ENCODE measurements at regions not wholly inside any gene's neighbourhood (a gene's known extent, or its start where the extent isn't known, plus 50 kb on each side); places are given as distances from the start of the nearest gene placed in this dataset.

GRCh38 chr2:22282220-22282619, 1102.8 kb upstream of the KLHL29 start:
- Histone ChIP-seq H4K20me1 (ENCODE audit: control insufficient read depth, extremely low read depth, insufficient read depth, low read length) (no peaks in the 10 kb centered on the region), H3K27ac (ENCODE audit: insufficient read depth, low read length) (no peak overlapping the region), H3K4me3 (replicated peaks in 1 of 4; ENCODE audit: control extremely low read depth in 1 of 4, insufficient read depth in 1 of 4, low read depth in 3 of 4, low read length in 4 of 4) (no peak overlapping the region), H3K4me1 (ENCODE audit: control insufficient read depth, extremely low read depth, insufficient read depth, low read length) (peaks cover 2% of the 10 kb centered on the region), H3K4me2 (ENCODE audit: extremely low read depth, insufficient read depth, low read length) (no peak overlapping the region), H2AFZ (ENCODE audit: low read length) (no peak overlapping the region), H3K9me3 (ENCODE audit: control insufficient read depth, insufficient read depth, low read depth, low read length) (no peaks in the 10 kb centered on the region), H3K9ac (ENCODE audit: insufficient read depth, low read length) (no peak overlapping the region), H3K36me3 (ENCODE audit: control insufficient read depth, insufficient read depth, low read length) (no peaks in the 10 kb centered on the region), H3K79me2 (ENCODE audit: control insufficient read depth, insufficient read depth, low read length) (no peaks in the 10 kb centered on the region), H3K27me3 (ENCODE audit: control insufficient read depth, insufficient read depth, low read length) (no peaks in the 10 kb centered on the region)
- peak in 1 of 2 donors; percentile 28 for DNase-seq (ENCODE audit: low read depth in 2 of 2)
- TF ChIP-seq, protein P1, sequence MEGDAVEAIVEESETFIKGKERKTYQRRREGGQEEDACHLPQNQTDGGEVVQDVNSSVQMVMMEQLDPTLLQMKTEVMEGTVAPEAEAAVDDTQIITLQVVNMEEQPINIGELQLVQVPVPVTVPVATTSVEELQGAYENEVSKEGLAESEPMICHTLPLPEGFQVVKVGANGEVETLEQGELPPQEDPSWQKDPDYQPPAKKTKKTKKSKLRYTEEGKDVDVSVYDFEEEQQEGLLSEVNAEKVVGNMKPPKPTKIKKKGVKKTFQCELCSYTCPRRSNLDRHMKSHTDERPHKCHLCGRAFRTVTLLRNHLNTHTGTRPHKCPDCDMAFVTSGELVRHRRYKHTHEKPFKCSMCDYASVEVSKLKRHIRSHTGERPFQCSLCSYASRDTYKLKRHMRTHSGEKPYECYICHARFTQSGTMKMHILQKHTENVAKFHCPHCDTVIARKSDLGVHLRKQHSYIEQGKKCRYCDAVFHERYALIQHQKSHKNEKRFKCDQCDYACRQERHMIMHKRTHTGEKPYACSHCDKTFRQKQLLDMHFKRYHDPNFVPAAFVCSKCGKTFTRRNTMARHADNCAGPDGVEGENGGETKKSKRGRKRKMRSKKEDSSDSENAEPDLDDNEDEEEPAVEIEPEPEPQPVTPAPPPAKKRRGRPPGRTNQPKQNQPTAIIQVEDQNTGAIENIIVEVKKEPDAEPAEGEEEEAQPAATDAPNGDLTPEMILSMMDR (conservative IDR thresholded peaks at IDR 0.05 in 1 of 2, IDR thresholded peaks at IDR 0.05 in 1 of 2; ENCODE audit: low read depth in 1 of 2, low read length in 2 of 2): no peak
- TF ChIP-seq EZH2 (IDR thresholded peaks at IDR 0.05; ENCODE audit: low read length, missing control alignments): no peak

- peaks cover 2% of the 10 kb centered on the region for H3K4me1 ChIP-seq (ENCODE audit: control insufficient read depth, extremely low read depth, insufficient read depth, low read length)
- TF ChIP-seq EZH2 (IDR thresholded peaks at IDR 0.05; ENCODE audit: low read length, missing control alignments): no peak
- TF ChIP-seq, protein P1 (conservative IDR thresholded peaks at IDR 0.05 in 1 of 2, IDR thresholded peaks at IDR 0.05 in 1 of 2; ENCODE audit: low read depth in 1 of 2, low read length in 2 of 2): no peak
- H3K9ac ChIP-seq (ENCODE audit: insufficient read depth, low read length): no peak overlapping the region
- H4K20me1 ChIP-seq (ENCODE audit: control insufficient read depth, extremely low read depth, insufficient read depth, low read length): no peaks in the 10 kb centered on the region
- H3K27ac ChIP-seq (ENCODE audit: insufficient read depth, low read length): no peak overlapping the region
- H3K27me3 ChIP-seq (ENCODE audit: control insufficient read depth, insufficient read depth, low read length): no peaks in the 10 kb centered on the region
- no peak overlapping the region for H2AFZ ChIP-seq (ENCODE audit: low read length)
- H3K9me3 ChIP-seq (ENCODE audit: control insufficient read depth, insufficient read depth, low read depth, low read length): no peaks in the 10 kb centered on the region
- H3K79me2 ChIP-seq (ENCODE audit: control insufficient read depth, insufficient read depth, low read length): no peaks in the 10 kb centered on the region
- H3K4me2 ChIP-seq (ENCODE audit: extremely low read depth, insufficient read depth, low read length): no peak overlapping the region
- no peak for DNase-seq (ENCODE audit: low read depth in 2 of 2)
- H3K4me3 ChIP-seq (replicated peaks in 1 of 4; ENCODE audit: control extremely low read depth in 1 of 4, insufficient read depth in 1 of 4, low read depth in 3 of 4, low read length in 4 of 4): no peak overlapping the region
- H3K36me3 ChIP-seq (ENCODE audit: control insufficient read depth, insufficient read depth, low read length): no peaks in the 10 kb centered on the region
These were observed 1102.1 kb upstream of the KLHL29 start for GRCh38 chr2:22282916-22283315.

DNA sequence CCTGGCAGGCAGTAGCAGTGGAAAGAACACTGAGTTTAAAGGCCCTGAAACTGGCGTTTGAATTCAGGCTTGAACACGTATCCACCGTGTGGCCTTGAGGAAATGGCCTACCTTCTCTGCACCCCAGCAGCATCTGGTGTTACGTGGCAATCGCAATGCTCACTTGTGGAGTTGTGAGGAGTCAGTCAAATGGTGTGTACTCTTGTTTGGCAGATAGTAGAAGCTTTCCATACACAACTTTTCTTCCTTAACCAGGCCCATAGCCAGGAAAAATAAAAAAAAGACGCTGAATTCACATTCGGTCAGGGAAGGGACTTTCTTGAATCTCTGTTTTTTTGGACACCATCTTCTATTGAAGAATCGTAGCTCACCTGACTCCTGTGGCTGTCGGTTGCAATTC, 1101.5 kb upstream of the KLHL29 start:
- H4K20me1 ChIP-seq (ENCODE audit: control insufficient read depth, extremely low read depth, insufficient read depth, low read length): no peaks in the 10 kb centered on the region
- no peak overlapping the region for H3K9ac ChIP-seq (ENCODE audit: insufficient read depth, low read length)
- DNase-seq (ENCODE audit: low read depth in 2 of 2): no peak
- H3K36me3 ChIP-seq (ENCODE audit: control insufficient read depth, insufficient read depth, low read length): no peaks in the 10 kb centered on the region
- H3K4me2 ChIP-seq (ENCODE audit: extremely low read depth, insufficient read depth, low read length): no peak overlapping the region
- no peak overlapping the region for H2AFZ ChIP-seq (ENCODE audit: low read length)
- no peak overlapping the region for H3K4me3 ChIP-seq (replicated peaks in 1 of 4; ENCODE audit: control extremely low read depth in 1 of 4, insufficient read depth in 1 of 4, low read depth in 3 of 4, low read length in 4 of 4)
- no peak for TF ChIP-seq EZH2 (IDR thresholded peaks at IDR 0.05; ENCODE audit: low read length, missing control alignments)
- TF ChIP-seq, protein P1 (conservative IDR thresholded peaks at IDR 0.05 in 1 of 2, IDR thresholded peaks at IDR 0.05 in 1 of 2; ENCODE audit: low read depth in 1 of 2, low read length in 2 of 2): no peak
- no peaks in the 10 kb centered on the region for H3K79me2 ChIP-seq (ENCODE audit: control insufficient read depth, insufficient read depth, low read length)
- no peaks in the 10 kb centered on the region for H3K9me3 ChIP-seq (ENCODE audit: control insufficient read depth, insufficient read depth, low read depth, low read length)
- H3K27ac ChIP-seq (ENCODE audit: insufficient read depth, low read length): no peak overlapping the region
- no peaks in the 10 kb centered on the region for H3K27me3 ChIP-seq (ENCODE audit: control insufficient read depth, insufficient read depth, low read length)
- peaks cover 2% of the 10 kb centered on the region for H3K4me1 ChIP-seq (ENCODE audit: control insufficient read depth, extremely low read depth, insufficient read depth, low read length)
